ENCODE measurements at regions not wholly inside any gene's neighbourhood (a gene's known extent, or its start where the extent isn't known, plus 50 kb on each side); places are given as distances from the start of the nearest gene placed in this dataset.

DNA sequence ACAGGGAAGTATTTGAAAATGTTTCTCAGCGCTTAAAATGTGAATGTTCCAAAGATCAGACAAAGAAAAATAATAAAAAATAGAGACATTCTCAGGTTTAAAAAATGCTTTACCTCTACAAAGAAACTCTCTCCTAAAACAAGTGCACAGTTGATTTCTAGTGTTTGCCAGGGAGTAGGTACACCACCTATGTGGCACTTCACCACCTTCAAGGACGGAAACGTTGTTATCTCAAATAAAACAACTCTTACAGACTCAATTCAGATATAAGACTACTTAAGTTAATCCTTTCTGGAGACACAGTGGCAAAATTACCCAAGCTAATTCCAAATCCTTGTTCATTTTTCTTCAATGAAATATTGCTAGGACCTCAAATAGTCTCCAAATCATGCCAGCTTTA lies 286.4 kb upstream of the ISL1 start:
- no peak overlapping the region for H3K4me2 ChIP-seq
- no peaks in the 10 kb centered on the region for H3K9me3 ChIP-seq (ENCODE audit: low read depth)
- no peaks in the 10 kb centered on the region for H4K20me1 ChIP-seq (ENCODE audit: insufficient read depth, poor library complexity, severe bottlenecking)
- H3K4me3 ChIP-seq = no peak overlapping the region
- H3K4me1 ChIP-seq (ENCODE audit: insufficient read depth) = no peaks in the 10 kb centered on the region
- H2AFZ ChIP-seq = no peak overlapping the region
- no peaks in the 10 kb centered on the region for H3K27me3 ChIP-seq
- no peak for TF ChIP-seq EZH2 (IDR thresholded peaks at IDR 0.05; ENCODE audit: borderline replicate concordance)
- no peak for TF ChIP-seq EZH2phosphoT487 (IDR thresholded peaks at IDR 0.05; ENCODE audit: low read depth, severe bottlenecking, unreplicated experiment)
- TF ChIP-seq CTCF (IDR thresholded peaks at IDR 0.05; ENCODE audit: poor library complexity) = no peak
- no peaks in the 10 kb centered on the region for H3K79me2 ChIP-seq
- H3K9me2 ChIP-seq (replicated peaks; ENCODE audit: insufficient read depth) = no peaks in the 10 kb centered on the region
- no peaks in the 10 kb centered on the region for H3K36me3 ChIP-seq (replicated peaks; ENCODE audit: insufficient read depth, low read depth)
- no peak for DNase-seq (ENCODE audit: low spot score)
- H3K27ac ChIP-seq = no peak overlapping the region
- WGBS (ENCODE audit: low lambda C conversion rate, missing lambda C conversion rate) = 68% methylated on average over 3 of the region's 3 CpGs

DNA sequence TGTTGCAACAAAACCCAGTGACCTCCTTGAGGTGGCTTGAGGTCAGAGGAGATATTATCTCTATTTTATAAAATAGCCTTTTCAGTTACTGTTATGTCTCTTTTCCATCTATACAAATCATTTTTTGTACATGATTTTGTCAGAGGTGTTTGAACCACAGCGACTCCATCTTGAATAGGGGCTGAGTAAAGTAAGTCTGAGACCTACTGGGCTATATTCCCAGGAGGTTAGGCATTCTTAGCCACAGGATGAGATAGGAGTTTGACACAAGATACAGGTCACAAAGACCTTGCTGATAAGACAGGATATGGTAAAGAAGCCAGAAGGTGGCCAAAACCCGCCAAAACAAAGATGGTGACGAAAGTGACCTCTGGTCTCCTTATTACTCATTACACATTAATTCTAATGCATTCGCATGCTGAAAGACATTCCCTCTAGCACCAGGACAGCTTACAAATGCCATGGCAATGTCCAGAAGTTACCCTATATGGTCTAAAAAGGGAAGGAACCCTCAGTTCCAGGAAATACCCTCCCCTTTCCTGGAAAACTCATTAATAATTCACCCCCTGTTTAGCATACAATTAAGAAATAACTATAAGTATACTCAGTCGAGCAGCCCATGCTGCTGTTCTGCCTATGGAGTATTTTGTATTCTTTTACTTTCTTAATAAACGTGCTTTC lies 283.9 kb upstream of the ISL1 start:
- TF ChIP-seq CTCF (IDR thresholded peaks at IDR 0.05; ENCODE audit: poor library complexity) (no peak), EZH2phosphoT487 (IDR thresholded peaks at IDR 0.05; ENCODE audit: low read depth, severe bottlenecking, unreplicated experiment) (no peak), EZH2 (IDR thresholded peaks at IDR 0.05; ENCODE audit: borderline replicate concordance) (no peak)
- no peaks in the 10 kb centered on the region for H3K9me2 ChIP-seq (replicated peaks; ENCODE audit: insufficient read depth)
- H4K20me1 ChIP-seq (ENCODE audit: insufficient read depth, poor library complexity, severe bottlenecking) = no peaks in the 10 kb centered on the region
- 91% methylated on average over 6 of the region's 6 CpGs for WGBS (ENCODE audit: low lambda C conversion rate, missing lambda C conversion rate)
- no peak overlapping the region for H3K4me2 ChIP-seq
- H3K4me3 ChIP-seq = no peak overlapping the region
- H3K27me3 ChIP-seq = no peaks in the 10 kb centered on the region
- peaks cover 4% of the 10 kb centered on the region for H3K4me1 ChIP-seq (ENCODE audit: insufficient read depth)
- H3K79me2 ChIP-seq = no peaks in the 10 kb centered on the region
- H3K36me3 ChIP-seq (replicated peaks; ENCODE audit: insufficient read depth, low read depth) = no peaks in the 10 kb centered on the region
- H3K9me3 ChIP-seq (ENCODE audit: low read depth) = no peaks in the 10 kb centered on the region
- DNase-seq (ENCODE audit: low spot score) = no peak
- no peak overlapping the region for H3K27ac ChIP-seq
- H2AFZ ChIP-seq = no peak overlapping the region

DNA sequence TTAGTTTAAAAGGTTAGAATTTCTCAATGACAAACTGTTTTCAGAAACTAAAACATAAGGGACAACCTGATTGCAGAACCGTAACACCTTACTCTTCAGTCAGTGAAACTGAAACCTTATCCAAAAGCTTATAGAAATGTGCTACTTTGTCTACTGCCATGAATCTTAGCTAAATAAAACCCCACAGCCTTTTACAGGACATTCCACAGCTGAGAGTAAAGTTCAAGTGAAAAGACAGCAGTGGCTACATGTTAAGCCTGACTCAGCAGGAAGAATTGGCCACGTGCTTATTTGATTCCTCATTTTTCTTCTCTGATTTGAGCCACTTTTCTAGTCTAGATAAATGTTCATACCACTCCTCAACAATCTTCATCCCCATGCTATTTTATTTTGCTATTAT lies 278.7 kb upstream of the ISL1 start:
- H3K9me3 ChIP-seq (ENCODE audit: low read depth) = no peaks in the 10 kb centered on the region
- no peaks in the 10 kb centered on the region for H3K27me3 ChIP-seq
- no peaks in the 10 kb centered on the region for H4K20me1 ChIP-seq (ENCODE audit: insufficient read depth, poor library complexity, severe bottlenecking)
- no peaks in the 10 kb centered on the region for H3K79me2 ChIP-seq
- no peak overlapping the region for H2AFZ ChIP-seq
- no peak for TF ChIP-seq CTCF (IDR thresholded peaks at IDR 0.05; ENCODE audit: poor library complexity)
- H3K36me3 ChIP-seq (replicated peaks; ENCODE audit: insufficient read depth, low read depth) = no peaks in the 10 kb centered on the region
- H3K4me1 ChIP-seq (ENCODE audit: insufficient read depth) = peaks cover 4% of the 10 kb centered on the region
- no peak overlapping the region for H3K27ac ChIP-seq
- H3K9me2 ChIP-seq (replicated peaks; ENCODE audit: insufficient read depth) = no peaks in the 10 kb centered on the region
- peak; percentile 35 for DNase-seq (ENCODE audit: low spot score)
- no peak overlapping the region for H3K4me3 ChIP-seq
- peak overlapping the region; percentile 61 for H3K4me2 ChIP-seq
- WGBS (ENCODE audit: low lambda C conversion rate, missing lambda C conversion rate) = 38% methylated on average over 2 of the region's 2 CpGs

Measured in hepatocyte (in vitro differentiated cells).